ENCODE measurements at regions not wholly inside any gene's neighbourhood (a gene's known extent, or its start where the extent isn't known, plus 50 kb on each side); places are given as distances from the start of the nearest gene placed in this dataset.

GRCh38 chr9:105833271-105833975 is 139.1 kb downstream of the TMEM38B start (continued):
- TF ChIP-seq ZNF512 (CRISPR knock-in tag; IDR thresholded peaks at IDR 0.05; ENCODE audit: borderline replicate concordance) (no peak), RORB (CRISPR knock-in tag; IDR thresholded peaks at IDR 0.05) (no peak), ATF2 (CRISPR knock-in tag; IDR thresholded peaks at IDR 0.05; ENCODE audit: borderline replicate concordance, low read depth) (no peak), ZBTB43 (CRISPR knock-in tag; IDR thresholded peaks at IDR 0.05) (no peak), CDX4 (CRISPR knock-in tag; IDR thresholded peaks at IDR 0.05; ENCODE audit: borderline replicate concordance) (no peak)

- Mint-ChIP-seq H3K4me1 (peaks cover 29% of the 10 kb centered on the region), H3K4me3 (no peak overlapping the region), H3K36me3 (no peaks in the 10 kb centered on the region), H3K27me3 (ENCODE audit: low read depth) (no peaks in the 10 kb centered on the region), H3K27ac (no peak overlapping the region), H3K9me3 (no peaks in the 10 kb centered on the region)
- ATAC-seq (no peak), DNase-seq (ENCODE audit: low spot score) (no peak)
- POLR2A ChIA-PET = no interaction called here
- CTCF ChIA-PET = interaction anchor here (0.7 kb wide), 1 partner anchor 47 kb away, joined by 3 read pairs; no protein-coding TSS in a partner anchor
- TF ChIP-seq E2F1 (CRISPR knock-in tag; IDR thresholded peaks at IDR 0.05) (no peak), SMAD3 (CRISPR knock-in tag; IDR thresholded peaks at IDR 0.05; ENCODE audit: borderline replicate concordance) (no peak), GRHL2 (CRISPR knock-in tag; IDR thresholded peaks at IDR 0.05; ENCODE audit: insufficient replicate concordance, severe bottlenecking) (no peak), ESRRA (CRISPR knock-in tag; IDR thresholded peaks at IDR 0.05; ENCODE audit: borderline replicate concordance) (no peak), ERG (CRISPR knock-in tag; IDR thresholded peaks at IDR 0.05) (no peak), GABPB1 (CRISPR knock-in tag; IDR thresholded peaks at IDR 0.05) (no peak), ZNF425 (CRISPR knock-in tag; conservative IDR thresholded peaks at IDR 0.05) (no peak), ATF1 (CRISPR knock-in tag; IDR thresholded peaks at IDR 0.05) (no peak), ZNF532 (CRISPR knock-in tag; IDR thresholded peaks at IDR 0.05; ENCODE audit: borderline replicate concordance) (no peak), ZNF121 (CRISPR knock-in tag; IDR thresholded peaks at IDR 0.05) (no peak), NFE2L1 (CRISPR knock-in tag; IDR thresholded peaks at IDR 0.05) (no peak), NR3C1 (CRISPR knock-in tag; conservative IDR thresholded peaks at IDR 0.05; ENCODE audit: low read depth) (no peak)
These were observed 140.1 kb downstream of the TMEM38B start for GRCh38 chr9:105834404-105834803.

All from WTC11 (cell line).